ENCODE measurements at regions not wholly inside any gene's neighbourhood (a gene's known extent, or its start where the extent isn't known, plus 50 kb on each side); places are given as distances from the start of the nearest gene placed in this dataset.

DNA sequence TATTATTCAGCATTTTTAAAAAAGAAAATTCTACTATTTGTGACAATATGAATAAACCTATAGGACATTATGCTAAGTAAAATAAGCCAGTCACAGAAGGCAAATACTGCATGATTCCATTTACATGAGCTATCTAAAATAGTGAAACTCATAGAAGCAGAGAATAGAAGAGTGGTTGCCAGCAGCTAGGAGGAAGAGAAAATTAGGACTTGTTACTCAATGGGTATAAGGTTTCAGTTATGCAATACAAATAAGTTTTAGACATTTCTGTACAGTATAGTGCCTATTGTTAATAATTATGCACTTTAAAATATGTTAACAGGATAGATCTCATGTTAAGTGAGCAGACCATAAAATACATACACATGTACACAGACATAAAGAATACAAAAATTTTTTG is 73.8 kb upstream of the SPINK5 start:
- Histone ChIP-seq H3K27ac (no peak overlapping the region), H3K9me3 (no peaks in the 10 kb centered on the region), H3K4me1 (no peaks in the 10 kb centered on the region), H3K27me3 (no peaks in the 10 kb centered on the region), H3K36me3 (no peaks in the 10 kb centered on the region), H3K4me3 (no peak overlapping the region)
- TF ChIP-seq, protein P1, sequence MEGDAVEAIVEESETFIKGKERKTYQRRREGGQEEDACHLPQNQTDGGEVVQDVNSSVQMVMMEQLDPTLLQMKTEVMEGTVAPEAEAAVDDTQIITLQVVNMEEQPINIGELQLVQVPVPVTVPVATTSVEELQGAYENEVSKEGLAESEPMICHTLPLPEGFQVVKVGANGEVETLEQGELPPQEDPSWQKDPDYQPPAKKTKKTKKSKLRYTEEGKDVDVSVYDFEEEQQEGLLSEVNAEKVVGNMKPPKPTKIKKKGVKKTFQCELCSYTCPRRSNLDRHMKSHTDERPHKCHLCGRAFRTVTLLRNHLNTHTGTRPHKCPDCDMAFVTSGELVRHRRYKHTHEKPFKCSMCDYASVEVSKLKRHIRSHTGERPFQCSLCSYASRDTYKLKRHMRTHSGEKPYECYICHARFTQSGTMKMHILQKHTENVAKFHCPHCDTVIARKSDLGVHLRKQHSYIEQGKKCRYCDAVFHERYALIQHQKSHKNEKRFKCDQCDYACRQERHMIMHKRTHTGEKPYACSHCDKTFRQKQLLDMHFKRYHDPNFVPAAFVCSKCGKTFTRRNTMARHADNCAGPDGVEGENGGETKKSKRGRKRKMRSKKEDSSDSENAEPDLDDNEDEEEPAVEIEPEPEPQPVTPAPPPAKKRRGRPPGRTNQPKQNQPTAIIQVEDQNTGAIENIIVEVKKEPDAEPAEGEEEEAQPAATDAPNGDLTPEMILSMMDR (IDR thresholded peaks at IDR 0.05) = no peak
- TF ChIP-seq POLR2A (IDR thresholded peaks at IDR 0.05) = no peak
- TF ChIP-seq POLR2AphosphoS5 (IDR thresholded peaks at IDR 0.05; ENCODE audit: insufficient read depth in 1 of 2, low read depth in 1 of 2) = no peak
- DNase-seq (ENCODE audit: extremely low spot score in 2 of 2) = no peak
- intact Hi-C loops (cut with DNase I) = no loop called here

DNA sequence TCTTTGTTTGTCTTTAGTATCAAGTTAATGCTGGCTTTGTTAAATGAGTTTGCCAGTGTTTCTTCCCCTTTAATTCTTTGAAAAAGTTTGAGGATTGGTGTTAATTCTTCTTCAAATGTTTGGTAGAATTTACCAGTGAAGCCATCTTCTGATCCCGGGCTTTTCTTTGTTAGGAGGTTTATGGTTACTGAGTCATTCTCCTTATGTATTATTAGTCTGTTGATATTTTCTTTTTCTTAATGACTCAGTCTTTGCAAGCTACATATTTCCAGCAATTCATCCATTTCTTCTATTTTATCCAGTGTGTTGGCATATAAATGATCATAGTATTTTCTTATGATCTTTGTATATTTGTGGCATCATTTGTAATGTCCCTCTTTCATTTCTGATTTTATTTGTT is 74.5 kb upstream of the SPINK5 start:
- intact Hi-C loops (cut with DNase I) = no loop called here
- Histone ChIP-seq H3K4me3 (no peak overlapping the region), H3K27ac (no peak overlapping the region), H3K27me3 (no peaks in the 10 kb centered on the region), H3K4me1 (no peaks in the 10 kb centered on the region), H3K36me3 (no peaks in the 10 kb centered on the region), H3K9me3 (no peaks in the 10 kb centered on the region)
- TF ChIP-seq, protein P1 (IDR thresholded peaks at IDR 0.05) = no peak
- TF ChIP-seq POLR2A (IDR thresholded peaks at IDR 0.05) (no peak), POLR2AphosphoS5 (IDR thresholded peaks at IDR 0.05; ENCODE audit: insufficient read depth in 1 of 2, low read depth in 1 of 2) (no peak)
- no peak for DNase-seq (ENCODE audit: extremely low spot score in 2 of 2)

DNA sequence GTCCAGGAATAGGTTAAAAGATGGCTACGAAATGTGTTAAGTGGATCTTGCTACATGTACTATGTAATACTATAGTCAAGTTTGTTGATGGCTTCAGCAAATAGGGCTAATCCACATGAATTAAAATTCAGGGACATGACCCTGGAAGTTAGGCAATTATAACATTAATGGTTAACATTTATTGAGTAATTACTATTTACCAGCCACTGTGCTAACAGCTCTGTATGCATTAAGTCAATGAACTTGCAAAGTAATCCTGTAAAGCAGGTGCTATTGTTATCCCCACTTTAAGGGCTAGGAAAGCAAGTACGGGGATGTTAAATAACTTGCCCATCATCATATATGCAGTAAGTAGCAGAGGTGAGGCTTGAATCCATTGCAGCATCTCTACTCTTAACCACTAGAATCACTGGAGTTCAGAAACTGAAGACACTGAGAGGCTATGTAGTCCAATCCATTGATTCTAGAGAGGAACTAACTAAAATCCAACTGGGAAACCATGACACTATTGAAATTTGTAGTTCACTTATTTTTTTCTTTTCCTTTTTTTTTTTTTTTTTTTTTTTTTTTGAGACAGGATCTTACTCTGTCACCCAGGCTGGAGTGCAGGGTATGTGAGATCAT is 77.5 kb upstream of the SPINK5 start:
- Histone ChIP-seq H3K9me3 (no peaks in the 10 kb centered on the region), H3K4me1 (no peaks in the 10 kb centered on the region), H3K4me3 (no peak overlapping the region), H3K36me3 (no peaks in the 10 kb centered on the region), H3K27me3 (no peaks in the 10 kb centered on the region), H3K27ac (no peak overlapping the region)
- DNase-seq (ENCODE audit: extremely low spot score in 2 of 2) = no peak
- intact Hi-C loops (cut with DNase I) = no loop called here
- TF ChIP-seq POLR2A (IDR thresholded peaks at IDR 0.05) = no peak

DNA sequence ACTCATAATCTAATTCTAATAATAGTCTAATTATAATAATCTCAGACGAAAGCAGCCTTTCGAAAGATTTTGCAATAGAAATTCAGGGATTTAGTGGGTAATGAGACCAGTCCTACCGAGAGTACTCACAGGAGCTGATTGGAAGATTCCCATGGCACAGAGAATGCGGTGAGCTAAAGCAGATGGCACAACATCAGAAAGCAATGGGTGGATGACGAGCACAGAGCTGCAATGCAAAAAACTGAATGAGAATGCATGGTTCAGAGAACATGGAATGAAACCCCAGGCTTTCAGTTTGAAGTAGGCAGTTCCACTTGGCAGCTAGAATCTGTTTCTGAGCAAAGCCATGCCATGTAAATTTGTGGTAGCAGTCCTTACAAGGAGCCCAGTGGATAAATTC is 78.2 kb upstream of the SPINK5 start:
- Histone ChIP-seq H3K27me3 (no peaks in the 10 kb centered on the region), H3K36me3 (no peaks in the 10 kb centered on the region), H3K4me3 (no peak overlapping the region), H3K27ac (no peak overlapping the region), H3K9me3 (no peaks in the 10 kb centered on the region), H3K4me1 (no peaks in the 10 kb centered on the region)
- DNase-seq (ENCODE audit: extremely low spot score in 2 of 2) = no peak
- intact Hi-C loops (cut with DNase I) = no loop called here
- TF ChIP-seq POLR2AphosphoS5 (IDR thresholded peaks at IDR 0.05; ENCODE audit: insufficient read depth in 1 of 2, low read depth in 1 of 2) = no peak
- no peak for TF ChIP-seq POLR2A (IDR thresholded peaks at IDR 0.05)
- TF ChIP-seq, protein P1 (IDR thresholded peaks at IDR 0.05) = no peak

DNA sequence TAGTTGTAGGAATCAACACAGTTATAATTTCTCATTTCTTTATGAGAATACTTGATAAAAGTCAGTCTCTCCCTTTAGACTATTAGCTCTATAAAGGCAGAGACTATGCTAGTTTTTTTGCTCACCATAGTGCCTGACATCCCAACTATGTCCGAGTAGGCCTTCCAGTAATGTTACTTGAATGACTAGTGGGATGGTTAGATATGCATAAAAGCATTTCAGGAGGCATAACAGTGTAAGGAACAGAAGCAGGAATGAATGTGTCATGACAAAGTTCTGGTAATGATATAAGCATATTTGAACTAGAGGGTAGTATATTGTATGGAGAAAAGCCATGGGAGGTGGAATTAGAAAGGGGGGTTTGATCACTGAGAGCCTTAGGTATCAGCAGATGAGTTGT is 77.4 kb upstream of the C5orf46 start:
- no peak overlapping the region for H3K4me3 ChIP-seq
- H3K4me1 ChIP-seq = no peaks in the 10 kb centered on the region
- H3K36me3 ChIP-seq = no peaks in the 10 kb centered on the region
- no peak overlapping the region for H3K27ac ChIP-seq
- TF ChIP-seq, protein P1 (IDR thresholded peaks at IDR 0.05) = no peak
- TF ChIP-seq POLR2AphosphoS5 (IDR thresholded peaks at IDR 0.05; ENCODE audit: insufficient read depth in 1 of 2, low read depth in 1 of 2) (no peak), POLR2A (IDR thresholded peaks at IDR 0.05) (no peak)
- intact Hi-C loops (cut with DNase I) = no loop called here
- no peak for DNase-seq (ENCODE audit: extremely low spot score in 2 of 2)
- H3K9me3 ChIP-seq = no peaks in the 10 kb centered on the region
- no peaks in the 10 kb centered on the region for H3K27me3 ChIP-seq
